HEK293T (cell line): ENCODE measurements at regions not wholly inside any gene's neighbourhood (a gene's known extent, or its start where the extent isn't known, plus 50 kb on each side); places are given as distances from the start of the nearest gene placed in this dataset.

Source experiments
- CTCF ChIA-PET: fragments of 350-600 bp; formaldehyde crosslinking; extraction: SDS; loops from one replicate; lab custom pipeline; 2021; ENCODE audit warnings: antibody characterized with exemption, inconsistent platforms; lab: Yijun Ruan, JAX
- POLR2A ChIA-PET: fragments of 350-600 bp; formaldehyde crosslinking; extraction: SDS; loops from one replicate; lab custom pipeline; 2020; ENCODE audit warnings: antibody characterized with exemption, inconsistent platforms; lab: Yijun Ruan, JAX
- DNase-seq: peaks from one replicate; pipeline ENCODE4 v3.0.0; 2012; ENCODE audit warnings: mixed read lengths; ENCODE audit errors: extremely low spot score
- ARNT ChIP-seq: fragments of 450-650 bp; IDR thresholded peaks from 2 replicates; pipeline ENCODE4 v1.6.1; 2017; ENCODE audit warnings: mild to moderate bottlenecking
- BHLHE40 ChIP-seq: fragments of 450-650 bp; IDR thresholded peaks from 2 replicates; pipeline ENCODE4 v1.6.1; 2016; ENCODE audit warnings: mild to moderate bottlenecking, moderate library complexity, borderline replicate concordance
- CTBP1 ChIP-seq: fragments of 450-650 bp; IDR thresholded peaks from 2 replicates; pipeline ENCODE4 v1.6.1; 2016; ENCODE audit warnings: borderline replicate concordance
- ELF4 ChIP-seq: fragments of 450-650 bp; IDR thresholded peaks from 2 replicates; pipeline ENCODE4 v1.6.1; 2017; ENCODE audit warnings: antibody characterized with exemption
- FOXA1 ChIP-seq: fragments of 450-650 bp; IDR thresholded peaks from 2 replicates; pipeline ENCODE4 v1.6.1; 2016; ENCODE audit warnings: mild to moderate bottlenecking
- FOXK2 ChIP-seq: fragments of 450-650 bp; IDR thresholded peaks from 2 replicates; pipeline ENCODE4 v1.6.1; 2016; ENCODE audit warnings: mild to moderate bottlenecking
- FOXM1 ChIP-seq: fragments of 450-650 bp; IDR thresholded peaks from 2 replicates; pipeline ENCODE4 v1.6.1; 2017; ENCODE audit warnings: mild to moderate bottlenecking, borderline replicate concordance
- HDGF ChIP-seq: fragments of 450-650 bp; IDR thresholded peaks from 2 replicates; pipeline ENCODE4 v1.6.1; 2017; ENCODE audit warnings: antibody characterized with exemption, borderline replicate concordance
- L3MBTL2 ChIP-seq: fragments of 450-650 bp; conservative IDR thresholded peaks from 2 replicates; pipeline ENCODE4 v1.6.1; 2016; ENCODE audit warnings: mild to moderate bottlenecking
- LEF1 ChIP-seq: fragments of 450-650 bp; IDR thresholded peaks from 2 replicates; pipeline ENCODE4 v1.6.1; 2017; ENCODE audit warnings: mild to moderate bottlenecking, borderline replicate concordance
- NFRKB ChIP-seq: fragments of 450-650 bp; IDR thresholded peaks from 2 replicates; pipeline ENCODE4 v1.6.1; 2016; ENCODE audit warnings: mild to moderate bottlenecking, moderate library complexity
- SP1 ChIP-seq: fragments of 450-650 bp; IDR thresholded peaks from 2 replicates; pipeline ENCODE4 v1.6.1; 2017
- SUZ12 ChIP-seq: fragments of 450-650 bp; IDR thresholded peaks from 2 replicates; pipeline ENCODE4 v1.6.1; 2016; ENCODE audit warnings: mild to moderate bottlenecking
- TARDBP ChIP-seq: fragments of 450-650 bp; IDR thresholded peaks from 2 replicates; pipeline ENCODE4 v1.6.1; 2016
- ZNF384 ChIP-seq: fragments of 450-650 bp; IDR thresholded peaks from 2 replicates; pipeline ENCODE4 v1.6.1; 2016
- TF ChIP-seq, protein P1 (sequence below): fragments of 450-650 bp; IDR thresholded peaks from 2 replicates; pipeline ENCODE4 v1.6.1; 2016

DNA sequence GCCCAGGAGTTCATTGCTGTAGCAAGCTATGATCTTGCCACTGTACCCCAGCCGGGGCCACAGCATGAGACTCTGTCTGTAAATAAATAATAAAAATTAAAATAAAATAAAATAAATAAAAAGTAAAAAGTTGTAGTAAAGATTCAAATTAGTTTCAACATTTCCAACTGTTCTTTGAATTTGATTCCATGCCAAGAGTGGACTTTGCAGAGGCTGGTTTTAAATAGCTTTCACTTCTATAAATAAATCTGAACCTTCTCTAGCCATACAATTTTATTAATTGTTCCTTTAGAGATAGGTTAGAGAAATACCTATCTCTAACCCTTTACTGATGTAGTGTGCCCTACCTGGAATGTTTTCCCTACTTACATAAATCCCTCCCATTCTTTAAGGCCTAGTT, 129.7 kb upstream of the SLIT3 start:
- TF ChIP-seq SP1: no peak
- no peak for TF ChIP-seq HDGF
- no peak for TF ChIP-seq BHLHE40
- TF ChIP-seq SUZ12: no peak
- TF ChIP-seq FOXM1: no peak
- TF ChIP-seq TARDBP: no peak
- TF ChIP-seq, protein P1, sequence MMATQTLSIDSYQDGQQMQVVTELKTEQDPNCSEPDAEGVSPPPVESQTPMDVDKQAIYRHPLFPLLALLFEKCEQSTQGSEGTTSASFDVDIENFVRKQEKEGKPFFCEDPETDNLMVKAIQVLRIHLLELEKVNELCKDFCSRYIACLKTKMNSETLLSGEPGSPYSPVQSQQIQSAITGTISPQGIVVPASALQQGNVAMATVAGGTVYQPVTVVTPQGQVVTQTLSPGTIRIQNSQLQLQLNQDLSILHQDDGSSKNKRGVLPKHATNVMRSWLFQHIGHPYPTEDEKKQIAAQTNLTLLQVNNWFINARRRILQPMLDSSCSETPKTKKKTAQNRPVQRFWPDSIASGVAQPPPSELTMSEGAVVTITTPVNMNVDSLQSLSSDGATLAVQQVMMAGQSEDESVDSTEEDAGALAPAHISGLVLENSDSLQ: no peak
- TF ChIP-seq FOXA1: no peak
- DNase-seq: no peak
- ChIA-PET POLR2A (no interaction called here), CTCF (no interaction called here)

DNA sequence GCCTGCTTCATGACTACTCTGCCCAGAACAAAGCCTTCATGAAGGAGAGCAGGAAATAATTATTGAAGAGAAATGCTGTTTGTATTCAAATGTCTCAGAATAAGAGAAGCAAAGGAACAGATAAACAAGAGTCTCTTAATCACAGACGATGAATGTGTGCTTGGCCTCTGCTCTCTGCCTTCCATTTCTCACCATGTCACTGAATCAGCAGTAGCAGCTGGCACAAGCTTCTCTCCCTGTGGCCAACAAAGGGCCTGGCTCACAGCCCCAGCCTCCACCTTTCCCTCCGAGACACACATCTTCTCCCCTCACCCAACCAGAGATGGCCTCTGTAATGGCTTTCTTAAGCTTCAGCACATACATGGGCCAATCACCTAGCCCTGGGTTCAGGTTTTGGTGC, 128.1 kb upstream of the SLIT3 start:
- DNase-seq: no peak
- TF ChIP-seq LEF1 (no peak), FOXK2 (no peak), HDGF (no peak), ARNT (no peak), TARDBP (no peak), ELF4 (no peak), NFRKB (no peak), FOXM1 (no peak), L3MBTL2 (no peak), ZNF384 (no peak), SP1 (no peak), SUZ12 (no peak)
- ChIA-PET POLR2A (no interaction called here), CTCF (no interaction called here)

DNA sequence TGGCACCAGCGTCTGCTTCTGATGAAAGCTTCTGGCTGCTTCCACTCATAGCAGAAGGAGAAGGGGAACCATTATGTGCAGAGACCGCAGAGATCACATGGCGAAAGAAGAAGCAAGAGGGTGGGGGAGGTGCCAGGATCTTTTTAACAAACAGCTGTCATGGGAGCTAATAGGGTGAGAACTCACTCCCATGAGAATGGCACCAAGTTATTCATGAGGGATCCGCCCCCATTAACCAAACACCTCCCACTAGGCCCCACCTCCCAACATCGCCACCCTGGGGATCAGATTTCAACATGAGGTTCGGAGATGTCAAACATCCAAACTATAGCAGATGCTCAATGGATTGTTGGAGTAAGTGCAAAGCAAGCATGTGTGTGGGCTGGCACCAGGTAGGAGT, 125.8 kb upstream of the SLIT3 start:
- no peak for DNase-seq

DNA sequence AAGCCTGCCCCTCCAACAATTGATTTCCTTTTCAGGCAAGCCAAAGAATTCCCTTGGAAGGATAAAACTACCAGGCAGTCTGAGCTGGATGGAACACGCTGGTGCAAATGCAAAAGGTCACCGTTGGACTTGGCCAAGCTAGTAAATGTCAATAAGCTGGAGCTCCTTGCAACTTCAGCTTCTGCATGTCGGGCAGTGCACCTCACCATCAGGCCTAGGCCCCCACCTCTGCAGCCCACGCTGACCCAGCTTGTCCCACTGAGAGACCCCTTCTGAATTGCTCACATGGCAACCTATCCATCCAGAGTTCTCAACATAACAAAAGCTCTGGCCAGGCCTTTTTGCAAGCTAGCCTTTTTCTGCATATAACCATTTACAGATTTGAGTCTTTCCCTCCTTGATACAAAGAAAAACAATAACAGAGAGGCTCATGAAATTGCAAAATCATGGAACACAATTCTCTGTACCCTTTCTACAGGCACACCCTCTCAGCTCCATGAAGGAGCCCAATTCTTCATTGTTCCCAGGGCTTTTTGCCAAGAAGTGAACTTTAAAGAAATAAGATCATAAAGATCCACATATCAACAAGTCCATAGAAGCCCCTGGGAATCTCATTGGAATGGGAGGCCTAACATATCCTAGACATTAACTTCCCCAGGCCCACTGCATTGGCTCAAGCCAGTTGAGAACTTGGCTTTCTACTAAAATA, 123.9 kb upstream of the SLIT3 start:
- DNase-seq: no peak
- ChIA-PET POLR2A (no interaction called here), CTCF (no interaction called here)
- TF ChIP-seq FOXM1 (no peak), SUZ12 (no peak), HDGF (no peak), CTBP1 (no peak)

More for the DNA sequence above, 125.8 kb upstream of the SLIT3 start:
- POLR2A ChIA-PET: no interaction called here
- TF ChIP-seq ARNT (no peak), BHLHE40 (no peak), FOXM1 (no peak), ELF4 (no peak), HDGF (no peak), FOXK2 (no peak), NFRKB (no peak)
- CTCF ChIA-PET: no interaction called here

DNA sequence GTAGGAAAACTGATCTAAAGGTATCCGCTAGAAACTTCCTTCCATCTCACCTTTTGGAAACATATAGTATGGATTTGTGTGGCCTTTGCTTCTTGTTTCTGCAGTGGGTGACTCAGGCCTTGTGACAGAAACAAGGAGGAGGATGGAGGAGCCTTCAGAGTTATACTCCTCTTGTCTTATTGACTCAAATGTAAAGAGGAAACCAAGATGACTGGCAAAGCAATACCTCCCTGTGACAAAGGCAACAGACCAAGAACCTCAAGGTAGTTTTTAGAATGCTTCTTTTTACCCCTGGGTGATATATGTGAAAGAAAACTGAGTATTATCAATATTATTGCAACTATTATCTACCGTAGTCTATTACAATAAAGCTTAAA, 123.3 kb upstream of the SLIT3 start:
- ChIA-PET POLR2A (no interaction called here), CTCF (no interaction called here)
- TF ChIP-seq LEF1 (no peak), HDGF (no peak), CTBP1 (no peak), BHLHE40 (no peak), NFRKB (no peak)
- no peak for DNase-seq

DNA sequence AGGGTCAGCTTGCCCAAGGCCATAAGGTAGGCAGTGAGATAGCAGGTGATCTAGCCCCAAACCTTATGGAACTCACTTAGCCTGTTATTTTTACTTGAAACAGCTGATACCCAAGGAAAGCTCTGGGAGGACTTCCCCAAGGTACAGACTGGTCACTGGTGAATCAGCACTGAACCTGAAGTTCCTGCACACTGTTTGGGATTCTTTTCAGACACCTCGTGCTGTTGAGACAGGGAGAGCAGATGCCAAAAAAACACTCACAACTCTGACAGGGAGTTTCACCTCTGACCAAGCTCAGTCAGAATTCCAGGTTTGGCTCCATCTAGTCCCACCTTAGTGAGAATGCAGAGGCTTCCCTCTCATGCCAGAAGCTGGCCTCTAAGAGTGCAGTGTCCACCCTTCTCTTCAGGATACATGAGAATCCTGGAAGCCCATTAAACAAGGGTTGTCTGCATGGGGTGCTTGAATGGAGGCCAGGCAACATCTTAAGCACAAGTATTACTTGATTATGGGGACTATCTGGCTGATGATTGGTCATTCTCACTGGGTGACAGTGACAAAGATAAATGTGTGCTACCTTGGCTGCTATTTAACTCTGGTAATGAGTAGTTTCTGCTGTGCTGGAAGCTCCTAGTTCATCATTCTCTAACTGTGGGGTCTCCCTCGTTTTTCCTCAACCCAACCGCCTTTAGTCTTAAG, 122.8 kb upstream of the SLIT3 start:
- POLR2A ChIA-PET: no interaction called here
- no peak for DNase-seq
- TF ChIP-seq FOXK2: no peak
- no peak for TF ChIP-seq SUZ12
- TF ChIP-seq ARNT: no peak
- TF ChIP-seq L3MBTL2: no peak
- TF ChIP-seq NFRKB: no peak
- no peak for TF ChIP-seq BHLHE40
- TF ChIP-seq ELF4: no peak
- no peak for TF ChIP-seq SP1
- no peak for TF ChIP-seq HDGF
- CTCF ChIA-PET: interaction anchor here (0.6 kb wide), 1 partner anchor 53 kb away, joined by 3 read pairs; no protein-coding TSS in a partner anchor

DNA sequence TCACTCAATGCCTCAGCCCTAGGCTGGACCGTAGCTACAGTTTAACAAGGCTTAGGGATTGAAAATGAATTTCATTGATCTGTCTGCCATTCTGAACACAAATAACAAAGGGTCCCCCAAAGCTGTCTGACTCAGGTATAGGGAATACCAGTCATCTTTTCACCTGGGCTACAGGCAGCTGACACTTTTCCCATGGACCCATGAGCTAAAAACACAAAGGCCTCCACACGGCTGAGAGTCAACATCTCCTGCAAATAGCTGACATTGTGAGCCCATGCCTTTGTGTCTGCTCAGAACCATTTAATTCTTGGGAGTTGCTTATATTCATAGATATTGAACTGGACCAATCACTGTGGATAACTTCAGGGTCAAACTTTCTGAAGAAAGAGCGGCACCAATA, 121.1 kb upstream of the SLIT3 start:
- ChIA-PET POLR2A (no interaction called here), CTCF (interaction anchor here (0.5 kb wide), 1 partner anchor 19 kb away, joined by 3 read pairs; no protein-coding TSS in a partner anchor)
- no peak for DNase-seq
- no peak for TF ChIP-seq L3MBTL2
- TF ChIP-seq ZNF384: no peak
- no peak for TF ChIP-seq FOXA1
- TF ChIP-seq, protein P1: no peak
- no peak for TF ChIP-seq ELF4
- no peak for TF ChIP-seq TARDBP
- no peak for TF ChIP-seq FOXK2
- no peak for TF ChIP-seq SP1
- TF ChIP-seq ARNT: no peak
- TF ChIP-seq BHLHE40: no peak
- TF ChIP-seq FOXM1: no peak
- no peak for TF ChIP-seq LEF1
- TF ChIP-seq HDGF: no peak
